PC-3 (cell line): ENCODE measurements at regions not wholly inside any gene's neighbourhood (a gene's known extent, or its start where the extent isn't known, plus 50 kb on each side); places are given as distances from the start of the nearest gene placed in this dataset.

Experiments used
- ATAC-seq: fragments of 200-7000 bp; cut with Tn5 transposase; 2 replicates; pipeline ENCODE4 v1.9.1; 2020; ENCODE audit warnings: mild to moderate bottlenecking, moderate library complexity
- BruUV-seq: library from RNA; stranded (reverse); fragments of 400-500 nt; replicated peaks from 2 replicates; lab custom pipeline; 2021; lab: Mats Ljungman, UMichigan
- CTCF ChIA-PET: fragments of 300-600 bp; sonication (Branson Sonifier 250); formaldehyde crosslinking; loops from one replicate; lab custom pipeline; 2022; ENCODE audit warnings: antibody characterized with exemption; lab: Charles Lee
- POLR2A ChIA-PET: fragments of 300-600 bp; sonication (Branson Sonifier 250); formaldehyde crosslinking; loops from one replicate; lab custom pipeline; 2022; ENCODE audit warnings: antibody characterized with exemption; ENCODE audit not compliant: unreplicated experiment; lab: Charles Lee
- DNase-seq: peaks from one replicate; pipeline ENCODE4 v3.0.0-alpha.2; 2015
- H2AFZ ChIP-seq: fragments of 300-600 bp; sonication (generic); 2 replicates; pipeline ENCODE4 v1.6.0; 2016; ENCODE audit warnings: antibody characterized with exemption, low read length
- H3F3A ChIP-seq: fragments of 300-600 bp; sonication (generic); one replicate; pipeline ENCODE4 v1.6.0; 2017; ENCODE audit warnings: antibody characterized with exemption, low read length, control low read depth, mild to moderate bottlenecking; ENCODE audit not compliant: unreplicated experiment
- H3K27ac ChIP-seq: fragments of 300-600 bp; sonication (generic); 2 replicates; pipeline ENCODE4 v1.5.1; 2016; ENCODE audit warnings: mild to moderate bottlenecking, low read length
- H3K27me3 ChIP-seq: fragments of 300-600 bp; sonication (generic); 2 replicates; pipeline ENCODE4 v1.6.1; 2016; ENCODE audit warnings: low read length, mixed read lengths
- H3K36me3 ChIP-seq: fragments of 300-600 bp; sonication (generic); 2 replicates; pipeline ENCODE4 v1.6.1; 2016; ENCODE audit warnings: low read depth, mixed run types, low read length, mixed read lengths
- H3K4me1 ChIP-seq: fragments of 300-600 bp; sonication (generic); 2 replicates; pipeline ENCODE4 v1.5.1; 2016; ENCODE audit warnings: low read length; ENCODE audit not compliant: insufficient read depth
- H3K4me2 ChIP-seq: fragments of 300-600 bp; sonication (generic); 2 replicates; pipeline ENCODE4 v1.6.0; 2016; ENCODE audit warnings: low read length
- H3K4me3 ChIP-seq: fragments of 300-600 bp; sonication (generic); 2 replicates; pipeline ENCODE4 v1.5.1; 2016; ENCODE audit warnings: mild to moderate bottlenecking, low read length, mixed read lengths
- H3K79me2 ChIP-seq: fragments of 300-600 bp; sonication (generic); 2 replicates; pipeline ENCODE4 v1.6.1; 2017; ENCODE audit warnings: low read length, mixed read lengths
- H3K9ac ChIP-seq: fragments of 300-600 bp; sonication (generic); 2 replicates; pipeline ENCODE4 v1.6.0; 2016; ENCODE audit warnings: mild to moderate bottlenecking, low read length
- H3K9me2 ChIP-seq: fragments of 300-600 bp; sonication (generic); replicated peaks from 2 replicates; pipeline ENCODE4 v1.6.1; 2016; ENCODE audit warnings: mixed run types, low read length, mixed read lengths
- H3K9me3 ChIP-seq: fragments of 300-600 bp; sonication (generic); 2 replicates; pipeline ENCODE4 v1.6.1; 2016; ENCODE audit warnings: low read length, mixed read lengths
- H4K20me1 ChIP-seq: fragments of 300-600 bp; sonication (generic); 2 replicates; pipeline ENCODE4 v1.6.1; 2016; ENCODE audit warnings: low read length, mixed read lengths
- CTCF ChIP-seq: fragments of 300-600 bp; sonication (generic); conservative IDR thresholded peaks from 2 replicates; pipeline ENCODE4 v1.5.1; 2017; ENCODE audit warnings: antibody characterized with exemption, low read depth, mild to moderate bottlenecking, low read length
- EZH2 ChIP-seq: fragments of 300-600 bp; sonication (generic); IDR thresholded peaks from one replicate; pipeline ENCODE4 v1.6.1; 2017; ENCODE audit warnings: antibody characterized with exemption, mild to moderate bottlenecking, low read length; ENCODE audit not compliant: unreplicated experiment
- EZH2phosphoT487 ChIP-seq: fragments of 300-600 bp; sonication (generic); IDR thresholded peaks from 2 replicates; pipeline ENCODE4 v1.6.1; 2018; ENCODE audit warnings: mild to moderate bottlenecking, antibody characterized with exemption, low read length, borderline replicate concordance
- intact Hi-C: fragments of 100-400 bp; cut with micrococcal nuclease; formaldehyde crosslinking; loops from 2 replicates; pipeline ENCODE4 v1.9.0; 2023

DNA sequence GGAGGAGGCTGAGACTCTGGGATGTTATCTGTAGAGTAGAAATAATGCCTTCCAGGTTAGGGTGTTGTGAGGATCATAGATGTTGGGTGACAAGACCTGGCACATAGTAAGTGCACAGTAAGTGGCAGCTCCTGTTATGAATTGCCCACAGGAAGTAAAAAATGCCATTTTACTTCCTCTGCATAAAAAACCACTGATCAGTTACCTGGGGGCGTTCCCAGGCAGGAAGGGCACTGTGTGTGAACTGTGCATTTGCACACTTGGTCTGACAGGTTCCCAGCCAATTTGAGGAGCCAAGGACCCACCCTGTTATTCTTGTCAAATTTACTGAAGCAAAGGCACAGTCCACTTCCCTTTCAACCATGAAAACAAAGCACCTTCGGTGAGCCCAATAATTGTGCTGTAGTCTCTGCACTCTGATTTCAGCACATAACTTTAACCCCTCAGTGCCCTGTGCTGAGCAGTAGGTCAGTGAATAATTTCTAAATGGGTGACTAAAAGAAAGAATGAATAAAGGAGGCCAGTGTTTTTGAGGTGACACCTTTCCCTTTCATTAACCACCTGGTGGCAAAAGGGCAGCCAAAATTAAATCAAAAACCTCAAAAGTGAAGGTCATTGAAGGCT, 85.8 kb upstream of the ARHGEF3 start:
- H2AFZ ChIP-seq = no peak overlapping the region
- peaks cover 6% of the 10 kb centered on the region; the same call in 1 of the 2 replicates for H3K4me1 ChIP-seq
- H4K20me1 ChIP-seq = no peaks in the 10 kb centered on the region
- no peaks in the 10 kb centered on the region for H3K9me2 ChIP-seq
- no peak for DNase-seq
- POLR2A ChIA-PET = interaction anchor here (0.6 kb wide), 1 partner anchor 19 kb away, joined by 8 read pairs; no protein-coding TSS in a partner anchor
- CTCF ChIA-PET = interaction anchor here (0.6 to 0.7 kb wide), 3 partner anchors 19 to 710 kb away, joined by 3 to 5 read pairs (median 5); partner anchors contain the start of gene ARF4
- TF ChIP-seq EZH2 = no peak
- no peak for TF ChIP-seq CTCF
- H3K4me3 ChIP-seq = no peak overlapping the region
- no peak for ATAC-seq
- H3K79me2 ChIP-seq = no peaks in the 10 kb centered on the region
- H3F3A ChIP-seq = no peaks in the 10 kb centered on the region
- H3K9ac ChIP-seq = no peak overlapping the region
- no peaks in the 10 kb centered on the region for H3K9me3 ChIP-seq
- no peaks in the 10 kb centered on the region for H3K36me3 ChIP-seq
- H3K27ac ChIP-seq = no peak overlapping the region
- no TSS peak for BruUV-seq
- H3K4me2 ChIP-seq = no peak overlapping the region
- intact Hi-C loops = no loop called here
- H3K27me3 ChIP-seq = no peaks in the 10 kb centered on the region

- H3K4me1 ChIP-seq = peaks cover 8% of the 10 kb centered on the region; the same call in 1 of the 2 replicates
- ATAC-seq (no peak), DNase-seq (no peak)
- POLR2A ChIA-PET = no interaction called here
- no peaks in the 10 kb centered on the region for H3K27me3 ChIP-seq
- intact Hi-C loops = no loop called here
- H3F3A ChIP-seq = no peaks in the 10 kb centered on the region
- H3K9me3 ChIP-seq = no peaks in the 10 kb centered on the region
- H3K4me3 ChIP-seq = no peak overlapping the region
- H3K9me2 ChIP-seq = no peaks in the 10 kb centered on the region
- H3K9ac ChIP-seq = no peak overlapping the region
- no peak overlapping the region for H3K27ac ChIP-seq
- TF ChIP-seq EZH2phosphoT487 = no peak
- TF ChIP-seq CTCF = no peak
- TF ChIP-seq EZH2 = no peak
- no peak overlapping the region for H2AFZ ChIP-seq
- CTCF ChIA-PET = no interaction called here
- no peaks in the 10 kb centered on the region for H4K20me1 ChIP-seq
- no TSS peak for BruUV-seq
- H3K79me2 ChIP-seq = no peaks in the 10 kb centered on the region
- H3K36me3 ChIP-seq = no peaks in the 10 kb centered on the region
- H3K4me2 ChIP-seq = no peak overlapping the region
These were observed 84.6 kb upstream of the ARHGEF3 start for GRCh38 chr3:56886314-56886713.

GRCh38 chr3:56885879-56886278, 84.1 kb upstream of the ARHGEF3 start:
- Histone ChIP-seq H3K9ac (no peak overlapping the region), H3K36me3 (no peaks in the 10 kb centered on the region), H2AFZ (no peak overlapping the region), H3K4me3 (no peak overlapping the region), H3K9me3 (no peaks in the 10 kb centered on the region), H4K20me1 (no peaks in the 10 kb centered on the region), H3K79me2 (no peaks in the 10 kb centered on the region), H3K4me1 (peaks cover 12% of the 10 kb centered on the region; the same call in 1 of the 2 replicates), H3K27me3 (no peaks in the 10 kb centered on the region), H3K27ac (no peak overlapping the region), H3K9me2 (no peaks in the 10 kb centered on the region), H3K4me2 (no peak overlapping the region), H3F3A (no peaks in the 10 kb centered on the region)
- no peak for ATAC-seq
- BruUV-seq = no TSS peak
- intact Hi-C loops = no loop called here
- POLR2A ChIA-PET = interaction anchor here (0.5 kb wide), 1 partner anchor 45 kb away, joined by 4 read pairs; no protein-coding TSS in a partner anchor
- CTCF ChIA-PET = no interaction called here
- no peak for DNase-seq
- TF ChIP-seq EZH2phosphoT487 (no peak), EZH2 (no peak), CTCF (no peak)
